HCT116 (cell line): ENCODE measurements at regions not wholly inside any gene's neighbourhood (a gene's known extent, or its start where the extent isn't known, plus 50 kb on each side); places are given as distances from the start of the nearest gene placed in this dataset.

Source experiments
- ATAC-seq: fragments of 200-7000 bp; cut with Tn5 transposase; 2 replicates; pipeline ENCODE4 v1.9.1; 2020; ENCODE audit warnings: mild to moderate bottlenecking, moderate library complexity
- BruUV-seq: library from RNA; stranded (reverse); fragments of 400-500 nt; replicated peaks from 2 replicates; lab custom pipeline; 2021; lab: Mats Ljungman, UMichigan
- CTCF ChIA-PET: fragments of 300-600 bp; sonication (Branson Sonifier 250); formaldehyde crosslinking; loops from one replicate; lab custom pipeline; 2021; ENCODE audit warnings: antibody characterized with exemption; lab: Charles Lee
- POLR2A ChIA-PET: fragments of 300-600, 350-600 bp; sonication (Branson Sonifier 250); formaldehyde crosslinking; loops from one replicate; lab custom pipeline; 2021; ENCODE audit warnings: antibody characterized with exemption; lab: Charles Lee
- RAD21 ChIA-PET, 2 experiments: fragments of 300-600 bp; sonication (Branson Sonifier 250); formaldehyde crosslinking; loops; one replicate each; lab custom pipeline; 2023; ENCODE audit warnings: low total read pairs in 2 of 2; ENCODE audit not compliant: uncharacterized antibody in 2 of 2, unreplicated experiment in 2 of 2, low non-redundant PET in 1 of 2; lab: Charles Lee
- DNase-seq: peaks from one replicate; pipeline ENCODE4 v3.0.0-alpha.2; 2010; ENCODE audit warnings: low read depth, low spot score
- H2AFZ ChIP-seq: fragments of 200-600 bp; shearing (Covaris generic), sonication (generic); 2 replicates; pipeline ENCODE4 v1.6.1; 2017; ENCODE audit warnings: low read depth, mixed run types, mixed read lengths, antibody characterized with exemption, low read length; ENCODE audit not compliant: poor library complexity, severe bottlenecking
- H3K27ac ChIP-seq: 2 replicates; pipeline ENCODE4 v1.5.1; 2012; ENCODE audit warnings: low read depth, low read length
- H3K27me3 ChIP-seq: fragments of 200-600 bp; sonication (generic); 2 replicates; pipeline ENCODE4 v1.6.1; 2016; ENCODE audit warnings: mixed run types, low read length, mixed read lengths; ENCODE audit not compliant: insufficient read depth
- H3K36me3 ChIP-seq, 2 experiments: fragments of 200-500 bp in 1 of 2; fragments of 200-600 bp in 1 of 2; sonication (Bioruptor generic) in 1 of 2; sonication (generic) in 1 of 2; 2 replicates each; pipeline versions ENCODE4 v1.5.1 to v1.6.1; 2014 to 2016; ENCODE audit warnings: low read length in 2 of 2, inconsistent platforms in 1 of 2, mixed read lengths in 1 of 2, mixed run types in 1 of 2; ENCODE audit not compliant: insufficient read depth in 2 of 2, control insufficient read depth in 1 of 2
- H3K4me1 ChIP-seq, 2 experiments: fragments of 200-600 bp in 1 of 2; sonication (generic) in 1 of 2; 2 replicates each; pipeline versions ENCODE4 v1.5.1 to v1.6.1; 2012 to 2017; ENCODE audit warnings: low read length in 2 of 2, inconsistent platforms in 1 of 2, mild to moderate bottlenecking in 1 of 2, mixed read lengths in 1 of 2, mixed run types in 1 of 2, moderate library complexity in 1 of 2; ENCODE audit not compliant: insufficient read depth in 2 of 2, control insufficient read depth in 1 of 2
- H3K4me2 ChIP-seq: fragments of 200-600 bp; sonication (generic); 2 replicates; pipeline ENCODE4 v1.6.1; 2017; ENCODE audit warnings: mixed run types, low read length, mixed read lengths
- H3K4me3 ChIP-seq, 2 experiments: fragments of 200-600 bp in 1 of 2; sonication (generic) in 1 of 2; replicated peaks in 1 of 2; 2 replicates each; pipeline ENCODE4 v1.5.1; 2011 to 2016; ENCODE audit warnings: low read length in 2 of 2, control low read depth in 1 of 2, low read depth in 1 of 2, mild to moderate bottlenecking in 1 of 2, mixed read lengths in 1 of 2, mixed run types in 1 of 2
- H3K79me2 ChIP-seq: fragments of 200-600 bp; sonication (generic); 2 replicates; pipeline ENCODE4 v1.6.1; 2017; ENCODE audit warnings: mild to moderate bottlenecking, mixed run types, low read length, moderate library complexity, mixed read lengths; ENCODE audit not compliant: insufficient read depth
- H3K9ac ChIP-seq: fragments of 200-600 bp; sonication (generic); 2 replicates; pipeline ENCODE4 v1.6.1; 2016; ENCODE audit warnings: low read length, mixed read lengths
- H3K9me2 ChIP-seq: fragments of 200-600 bp; sonication (generic), shearing (Covaris generic); 2 replicates; pipeline ENCODE4 v1.6.1; 2017; ENCODE audit warnings: mixed run types, mild to moderate bottlenecking, moderate library complexity; ENCODE audit not compliant: insufficient read depth
- H3K9me3 ChIP-seq, 2 experiments: fragments of 200-500 bp in 1 of 2; fragments of 200-600 bp in 1 of 2; sonication (Bioruptor generic) in 1 of 2; sonication (generic) in 1 of 2; 2 replicates each; pipeline ENCODE4 v1.6.1; 2014 to 2017; ENCODE audit warnings: low read length in 2 of 2, mixed read lengths in 2 of 2, inconsistent platforms in 1 of 2, low read depth in 1 of 2, mild to moderate bottlenecking in 1 of 2, mixed run types in 1 of 2, moderate library complexity in 1 of 2; ENCODE audit not compliant: control insufficient read depth in 1 of 2, insufficient read depth in 1 of 2
- H4K20me1 ChIP-seq: fragments of 200-600 bp; sonication (generic), shearing (Covaris generic); 2 replicates; pipeline ENCODE4 v1.6.1; 2017; ENCODE audit warnings: mixed run types, mild to moderate bottlenecking, moderate library complexity; ENCODE audit not compliant: insufficient read depth
- CBX3 ChIP-seq: IDR thresholded peaks from 2 replicates; pipeline ENCODE4 v1.6.1; 2012; ENCODE audit warnings: low read depth
- EZH2 ChIP-seq: fragments of 200-600 bp; sonication (generic); IDR thresholded peaks from 2 replicates; pipeline ENCODE4 v1.6.1; 2017; ENCODE audit warnings: antibody characterized with exemption, mixed run types
- EZH2phosphoT487 ChIP-seq: fragments of 200-600 bp; IDR thresholded peaks from 2 replicates; pipeline ENCODE4 v1.6.1; 2018; ENCODE audit warnings: antibody characterized with exemption, borderline replicate concordance
- JUND ChIP-seq: IDR thresholded peaks from 2 replicates; pipeline ENCODE4 v1.6.1; 2012
- POLR2A ChIP-seq: IDR thresholded peaks from 2 replicates; pipeline ENCODE4 v1.7.0; 2011; ENCODE audit warnings: borderline replicate concordance; ENCODE audit not compliant: insufficient read depth, insufficient read length; ENCODE audit errors: extremely low read depth
- POLR2AphosphoS5 ChIP-seq: IDR thresholded peaks from 2 replicates; pipeline ENCODE4 v1.6.1; 2011; ENCODE audit warnings: mild to moderate bottlenecking, low read depth, low read length, moderate library complexity
- RAD21 ChIP-seq: IDR thresholded peaks from 2 replicates; pipeline ENCODE4 v1.6.1; 2012; ENCODE audit warnings: low read depth, mild to moderate bottlenecking
- SIN3A ChIP-seq: IDR thresholded peaks from 2 replicates; pipeline ENCODE4 v1.6.1; 2012; ENCODE audit warnings: low read depth
- SP1 ChIP-seq: IDR thresholded peaks from 2 replicates; pipeline ENCODE4 v1.6.1; 2012; ENCODE audit warnings: low read depth
- SRF ChIP-seq: IDR thresholded peaks from 2 replicates; pipeline ENCODE4 v1.6.1; 2012; ENCODE audit warnings: low read depth
- TCF7L2 ChIP-seq: IDR thresholded peaks from 2 replicates; pipeline ENCODE4 v1.7.0; 2011; ENCODE audit warnings: borderline replicate concordance, inconsistent platforms; ENCODE audit not compliant: insufficient read depth, insufficient read length; ENCODE audit errors: extremely low read depth
- YY1 ChIP-seq: IDR thresholded peaks from 2 replicates; pipeline ENCODE4 v1.6.1; 2011; ENCODE audit warnings: low read length, low read depth, moderate library complexity, mild to moderate bottlenecking; ENCODE audit not compliant: insufficient replicate concordance; ENCODE audit errors: extremely low read depth
- intact Hi-C: fragments of 100-400 bp; cut with micrococcal nuclease; formaldehyde crosslinking; loops from 2 replicates; pipeline ENCODE4 v1.10.0; 2022
- TF ChIP-seq, protein P1 (sequence below): IDR thresholded peaks from 2 replicates; pipeline ENCODE4 v1.6.1; 2011; ENCODE audit warnings: mild to moderate bottlenecking, low read length, moderate library complexity; ENCODE audit not compliant: insufficient replicate concordance; ENCODE audit errors: extremely low read depth
- TF ChIP-seq, protein P2 (sequence below): IDR thresholded peaks from 2 replicates; pipeline ENCODE4 v1.6.1; 2012

DNA sequence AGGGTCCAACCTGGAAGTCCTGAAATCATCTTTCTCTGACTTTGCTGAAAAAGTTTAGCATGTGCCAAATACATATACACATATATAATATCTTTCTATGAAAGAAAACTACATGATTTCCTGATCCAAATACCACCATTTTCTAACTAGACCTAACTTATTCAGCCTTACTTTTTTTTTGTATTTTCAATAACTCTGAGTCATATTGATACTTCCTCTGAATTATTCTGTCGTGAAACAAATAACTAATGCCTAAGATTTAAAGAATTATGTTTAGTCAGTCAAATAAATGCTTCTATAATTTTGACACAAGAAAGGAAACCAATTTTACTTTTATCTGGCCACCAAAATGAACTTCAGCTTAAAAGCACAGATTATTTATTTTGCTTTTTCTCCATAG lies 760.2 kb upstream of the GBE1 start:
- H3K79me2 ChIP-seq = no peaks in the 10 kb centered on the region
- H2AFZ ChIP-seq = no peak overlapping the region
- no peak overlapping the region for H3K4me3 ChIP-seq
- H3K36me3 ChIP-seq = no peaks in the 10 kb centered on the region
- ATAC-seq (no peak), DNase-seq (no peak)
- H3K27ac ChIP-seq = no peak overlapping the region
- ChIA-PET RAD21 (no interaction called here), CTCF (no interaction called here), POLR2A (no interaction called here)
- no peaks in the 10 kb centered on the region for H3K4me1 ChIP-seq
- BruUV-seq = no TSS peak
- no peak overlapping the region for H3K4me2 ChIP-seq
- H3K9ac ChIP-seq = no peak overlapping the region
- no peaks in the 10 kb centered on the region for H3K9me2 ChIP-seq
- no peaks in the 10 kb centered on the region for H4K20me1 ChIP-seq
- H3K27me3 ChIP-seq = no peaks in the 10 kb centered on the region
- TF ChIP-seq, protein P1, sequence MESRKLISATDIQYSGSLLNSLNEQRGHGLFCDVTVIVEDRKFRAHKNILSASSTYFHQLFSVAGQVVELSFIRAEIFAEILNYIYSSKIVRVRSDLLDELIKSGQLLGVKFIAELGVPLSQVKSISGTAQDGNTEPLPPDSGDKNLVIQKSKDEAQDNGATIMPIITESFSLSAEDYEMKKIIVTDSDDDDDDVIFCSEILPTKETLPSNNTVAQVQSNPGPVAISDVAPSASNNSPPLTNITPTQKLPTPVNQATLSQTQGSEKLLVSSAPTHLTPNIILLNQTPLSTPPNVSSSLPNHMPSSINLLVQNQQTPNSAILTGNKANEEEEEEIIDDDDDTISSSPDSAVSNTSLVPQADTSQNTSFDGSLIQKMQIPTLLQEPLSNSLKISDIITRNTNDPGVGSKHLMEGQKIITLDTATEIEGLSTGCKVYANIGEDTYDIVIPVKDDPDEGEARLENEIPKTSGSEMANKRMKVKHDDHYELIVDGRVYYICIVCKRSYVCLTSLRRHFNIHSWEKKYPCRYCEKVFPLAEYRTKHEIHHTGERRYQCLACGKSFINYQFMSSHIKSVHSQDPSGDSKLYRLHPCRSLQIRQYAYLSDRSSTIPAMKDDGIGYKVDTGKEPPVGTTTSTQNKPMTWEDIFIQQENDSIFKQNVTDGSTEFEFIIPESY = no peak
- TF ChIP-seq SP1 = no peak
- no peak for TF ChIP-seq POLR2A
- TF ChIP-seq JUND = no peak
- no peak for TF ChIP-seq EZH2
- no peak for TF ChIP-seq SRF
- TF ChIP-seq SIN3A = no peak
- TF ChIP-seq TCF7L2 = no peak
- no peak for TF ChIP-seq YY1
- TF ChIP-seq EZH2phosphoT487 = no peak
- no peak for TF ChIP-seq CBX3
- no peak for TF ChIP-seq POLR2AphosphoS5
- TF ChIP-seq RAD21 = no peak
- TF ChIP-seq, protein P2, sequence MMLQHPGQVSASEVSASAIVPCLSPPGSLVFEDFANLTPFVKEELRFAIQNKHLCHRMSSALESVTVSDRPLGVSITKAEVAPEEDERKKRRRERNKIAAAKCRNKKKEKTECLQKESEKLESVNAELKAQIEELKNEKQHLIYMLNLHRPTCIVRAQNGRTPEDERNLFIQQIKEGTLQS = no peak
- intact Hi-C loops = no loop called here
- H3K9me3 ChIP-seq = 0 out of 4 replicates have a peak, but pooled peaks cover 0 to 3% of the 10 kb centered on the region in 2 experiments
